ENCODE measurements at regions not wholly inside any gene's neighbourhood (a gene's known extent, or its start where the extent isn't known, plus 50 kb on each side); places are given as distances from the start of the nearest gene placed in this dataset.

DNA sequence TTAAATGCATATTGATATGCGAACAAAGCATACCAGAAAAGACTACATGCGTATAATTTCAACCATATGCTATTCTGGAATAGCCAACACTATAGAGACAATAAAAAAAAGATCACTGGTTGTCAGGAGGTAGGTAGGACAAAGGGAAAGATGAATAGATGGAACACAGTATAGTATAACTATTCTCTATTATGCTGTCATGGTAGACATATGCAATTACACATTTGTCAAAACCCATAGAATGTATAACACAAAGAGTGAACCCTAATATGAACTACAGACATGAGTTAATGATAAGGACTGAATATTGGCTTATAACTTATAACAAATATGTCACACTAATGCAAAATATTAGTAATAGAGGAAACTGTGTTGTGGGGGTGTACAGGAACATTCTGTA lies 460.8 kb downstream of the TAF11L14 start:
- DNase-seq (ENCODE audit: low read depth in 2 of 2, low spot score in 1 of 2): no peak

DNA sequence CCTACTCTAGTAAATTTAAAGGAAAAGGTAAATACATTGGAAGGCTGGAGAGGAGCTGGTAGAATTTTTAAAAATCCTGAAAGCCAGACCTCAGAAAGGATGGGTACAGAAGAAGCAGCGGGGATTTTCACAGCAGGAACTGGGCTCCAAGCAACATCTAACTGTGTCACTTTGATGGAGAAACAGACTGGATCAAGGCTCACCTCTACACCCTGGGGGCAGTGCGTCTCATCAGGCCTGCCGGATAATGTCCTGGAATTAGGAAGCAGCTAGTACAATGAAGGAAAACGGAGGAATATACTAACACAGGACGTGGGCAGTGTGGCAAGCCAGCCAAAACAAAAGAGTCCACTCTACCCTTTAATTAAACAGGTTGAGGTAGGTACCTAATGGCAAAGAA lies 463.6 kb downstream of the TAF11L14 start:
- no peak for DNase-seq (ENCODE audit: low read depth in 2 of 2, low spot score in 1 of 2)

DNA sequence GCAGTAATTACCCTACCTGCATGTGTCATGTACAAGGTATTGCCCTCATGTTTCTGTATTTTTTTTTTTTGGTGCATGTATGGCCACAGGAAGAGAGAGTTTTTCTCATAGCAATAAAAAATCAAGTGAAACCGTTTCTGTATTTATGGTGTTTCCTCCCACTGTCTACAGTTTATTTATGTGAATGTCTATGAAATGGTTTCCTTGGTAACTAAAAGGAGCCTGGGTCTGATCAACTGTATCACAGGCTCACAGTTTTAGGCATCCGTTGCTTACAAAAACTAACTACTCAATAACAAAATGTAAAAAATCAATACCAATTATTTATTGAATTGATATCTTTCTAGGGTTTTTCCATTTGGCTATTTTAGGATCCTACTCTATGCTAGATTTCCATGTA lies 464.4 kb downstream of the TAF11L14 start:
- DNase-seq (ENCODE audit: low read depth in 2 of 2, low spot score in 1 of 2): no peak

DNA sequence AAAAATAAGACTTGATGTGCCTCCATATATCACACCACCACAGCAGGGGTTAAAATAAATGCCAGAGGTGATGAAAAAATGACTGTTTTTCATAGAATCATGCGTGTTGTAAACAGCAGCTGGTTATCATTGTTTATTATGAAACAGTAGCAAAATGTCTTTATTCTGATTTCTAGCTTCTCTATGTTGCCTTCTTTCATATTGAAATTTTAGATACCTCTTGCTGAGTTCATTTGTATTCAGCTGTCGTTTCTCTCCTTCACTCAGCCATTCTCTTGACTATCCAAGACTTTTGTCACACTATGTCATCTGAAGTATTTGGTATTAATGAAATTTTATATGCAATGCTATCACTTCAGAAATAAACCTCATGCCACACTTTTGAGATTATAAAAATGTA lies 465.0 kb downstream of the TAF11L14 start:
- DNase-seq (ENCODE audit: low read depth in 2 of 2, low spot score in 1 of 2): no peak

DNA sequence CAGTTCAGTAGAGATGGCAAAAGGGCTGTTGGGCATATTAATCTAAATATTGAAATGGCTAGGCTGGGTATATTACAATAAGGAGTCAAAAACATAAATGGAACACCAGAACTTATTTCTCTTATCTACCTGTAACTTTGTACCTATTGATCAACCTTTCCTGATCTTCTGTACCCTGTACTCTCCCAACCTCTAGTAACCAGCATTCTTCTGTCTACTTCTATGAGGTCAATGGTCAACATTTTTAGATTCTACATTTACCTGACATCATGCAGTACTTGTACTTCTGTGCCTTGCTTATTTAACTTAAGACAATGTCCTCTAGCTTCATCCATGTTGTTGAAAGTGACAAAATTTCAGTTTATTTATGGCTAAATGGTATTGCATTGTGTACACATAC lies 467.3 kb downstream of the TAF11L14 start:
- DNase-seq (ENCODE audit: low read depth in 2 of 2, low spot score in 1 of 2): no peak

DNA sequence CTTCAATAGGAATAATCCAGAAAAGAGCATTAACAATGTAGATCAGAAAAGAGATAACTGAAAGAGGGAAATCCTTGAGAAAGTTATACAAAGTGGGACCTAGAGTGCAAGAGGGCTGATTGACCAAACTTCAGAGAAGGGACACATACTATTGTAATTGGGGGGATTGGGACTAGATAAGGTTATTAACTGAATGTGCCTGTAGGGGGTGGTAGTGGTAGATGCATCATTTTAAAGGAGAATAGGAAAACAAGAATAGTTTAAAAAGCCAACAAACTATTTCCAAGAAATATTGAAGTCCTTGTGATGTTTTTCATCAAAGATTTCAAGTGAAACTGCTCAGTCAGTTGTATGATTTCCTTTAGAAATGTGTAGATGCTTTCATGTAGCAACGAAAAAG lies 468.5 kb downstream of the TAF11L14 start:
- DNase-seq (ENCODE audit: low read depth in 2 of 2, low spot score in 1 of 2): no peak

DNA sequence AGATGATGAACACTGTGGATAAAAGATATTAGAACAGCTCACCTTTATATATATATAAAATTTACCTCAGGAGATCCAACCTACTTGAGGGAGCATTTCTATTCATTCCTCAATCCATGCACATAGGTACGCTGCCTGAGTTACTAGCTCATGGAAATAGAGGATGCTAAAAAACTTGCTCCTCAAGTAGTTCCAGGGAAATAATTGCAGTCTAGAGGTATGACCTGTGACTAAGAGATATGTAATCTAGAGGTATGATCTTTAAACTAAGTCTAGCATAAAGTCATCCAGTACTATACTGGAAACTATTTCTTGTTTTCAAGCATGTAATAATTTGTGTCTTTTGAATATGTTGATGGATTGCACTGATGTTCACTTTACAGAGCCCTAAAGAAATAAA lies 471.2 kb downstream of the TAF11L14 start:
- DNase-seq (ENCODE audit: low read depth in 2 of 2, low spot score in 1 of 2): no peak

DNA sequence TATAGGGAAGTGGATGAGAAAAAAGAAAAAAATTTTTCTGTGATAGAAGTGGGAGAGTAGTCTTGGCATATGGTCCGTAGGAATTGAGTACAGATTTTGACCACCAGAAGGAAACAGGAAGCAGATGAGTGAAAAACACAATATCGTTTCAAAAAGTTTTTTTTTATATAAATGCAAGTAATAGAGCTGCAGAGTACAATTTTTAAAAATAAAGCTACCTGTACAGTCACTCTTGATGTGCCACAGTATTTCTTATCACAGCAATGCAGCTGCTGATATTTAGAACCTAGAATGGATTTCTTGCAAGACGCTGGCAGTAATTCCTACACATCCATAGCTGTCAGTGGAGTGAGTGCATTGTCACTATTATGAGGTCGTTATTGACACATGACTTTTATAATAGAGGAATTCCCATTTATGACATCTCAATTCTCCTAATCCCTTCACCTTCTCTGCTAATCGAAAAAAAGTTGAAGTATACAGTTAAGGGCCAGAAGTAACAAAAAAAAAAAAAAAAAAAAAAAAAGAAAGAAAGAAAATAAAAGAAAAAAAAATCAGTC lies 477.7 kb downstream of the TAF11L14 start:
- DNase-seq (ENCODE audit: low read depth in 2 of 2, low spot score in 1 of 2): no peak

DNA sequence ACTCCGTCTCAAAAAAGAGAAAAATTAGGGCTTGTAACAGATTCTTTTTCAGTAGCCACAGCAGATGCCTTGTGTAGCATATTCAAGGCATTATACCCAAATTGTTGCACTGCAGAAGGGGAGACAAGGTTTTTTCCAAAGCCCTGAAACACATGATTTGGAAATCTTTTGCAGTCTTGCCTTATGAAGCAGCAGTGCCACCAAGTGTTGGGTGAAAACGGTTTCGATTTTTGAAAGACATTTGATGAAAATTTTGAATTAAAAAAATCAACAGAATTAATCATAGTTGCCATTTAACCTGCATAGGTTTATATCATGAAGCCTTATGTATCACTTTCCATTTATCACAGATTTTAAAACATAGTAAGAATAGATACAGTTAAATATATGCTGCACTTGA lies 479.5 kb downstream of the TAF11L14 start:
- DNase-seq (ENCODE audit: low read depth in 2 of 2, low spot score in 1 of 2): no peak

DNA sequence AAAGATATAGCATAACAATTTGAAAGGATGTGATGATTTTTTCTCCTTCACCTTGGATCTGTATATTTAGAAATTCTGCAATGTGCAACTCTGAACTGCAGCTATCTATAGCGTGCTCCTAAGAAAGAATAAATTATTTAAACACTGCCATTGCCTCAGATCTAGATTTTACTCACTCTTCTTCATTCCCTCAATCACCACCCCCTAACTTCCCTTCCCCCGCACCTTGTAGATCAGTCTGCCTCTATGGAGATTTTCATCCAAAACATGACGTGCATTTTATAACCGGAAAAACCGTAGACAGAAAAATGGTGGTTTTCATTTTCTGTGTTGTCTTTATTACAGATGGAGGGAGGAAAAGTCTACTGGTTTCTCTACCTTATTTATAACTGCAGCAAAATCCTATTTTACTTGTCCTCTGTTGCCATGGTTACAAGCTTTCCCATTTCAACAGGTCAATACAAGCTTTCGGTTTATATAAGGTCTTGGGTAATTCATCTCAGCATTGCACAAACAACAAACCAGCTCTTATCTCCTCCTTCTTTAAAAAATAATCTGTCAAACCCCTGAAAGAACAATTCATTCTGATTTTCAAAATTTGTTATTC lies 480.0 kb downstream of the TAF11L14 start:
- DNase-seq (ENCODE audit: low read depth in 2 of 2, low spot score in 1 of 2): no peak

DNA sequence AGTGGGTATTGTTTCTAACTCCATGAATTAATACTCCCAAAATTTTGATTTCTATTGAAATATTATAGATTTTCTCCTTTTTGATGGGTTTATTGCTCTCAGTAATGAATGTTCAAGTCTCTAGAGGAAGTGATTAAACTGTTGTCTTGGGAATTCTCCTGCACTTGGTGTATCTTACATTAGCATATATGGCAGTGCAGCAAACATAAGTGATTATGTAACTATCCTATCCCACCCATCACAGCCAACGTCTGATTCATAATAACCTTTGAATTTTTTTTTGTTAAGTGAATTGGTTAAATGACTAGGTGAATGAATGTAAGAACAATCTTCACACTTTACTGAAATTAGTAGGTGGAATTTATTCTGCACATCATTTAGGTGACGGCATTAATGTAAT lies 483.7 kb downstream of the TAF11L14 start:
- DNase-seq (ENCODE audit: low read depth in 2 of 2, low spot score in 1 of 2): no peak

DNA sequence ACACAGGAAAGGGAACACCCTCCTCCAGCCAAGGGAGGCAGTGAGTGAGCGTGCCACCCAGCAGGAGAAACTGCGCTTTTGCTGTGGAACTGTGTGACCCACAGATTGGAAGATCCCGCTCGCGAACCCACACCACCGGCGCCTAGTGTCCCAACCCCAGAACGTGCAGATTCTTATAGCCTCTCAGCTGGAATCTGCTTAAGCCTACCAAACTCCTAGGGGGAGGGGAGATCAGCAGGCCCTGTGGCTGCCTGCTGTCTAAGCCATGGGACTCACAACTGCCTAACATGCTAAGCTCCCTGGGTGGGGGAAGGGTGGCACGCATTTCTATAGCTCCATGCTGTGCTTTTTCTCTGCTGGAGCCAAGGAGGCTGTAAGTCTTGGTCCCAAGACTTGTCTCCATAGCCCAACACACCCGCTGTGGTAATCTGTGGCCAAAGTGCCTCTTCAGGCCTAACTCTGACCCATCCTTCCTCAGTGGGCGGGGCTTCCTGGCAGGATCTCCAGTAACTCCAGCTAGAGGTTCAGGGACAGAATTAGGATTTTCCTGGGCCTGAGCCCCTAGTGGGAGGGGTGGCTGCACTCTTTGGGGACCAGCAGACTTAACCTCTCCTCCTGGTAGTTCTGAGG lies 485.0 kb downstream of the TAF11L14 start:
- DNase-seq (ENCODE audit: low read depth in 2 of 2, low spot score in 1 of 2): no peak

DNA sequence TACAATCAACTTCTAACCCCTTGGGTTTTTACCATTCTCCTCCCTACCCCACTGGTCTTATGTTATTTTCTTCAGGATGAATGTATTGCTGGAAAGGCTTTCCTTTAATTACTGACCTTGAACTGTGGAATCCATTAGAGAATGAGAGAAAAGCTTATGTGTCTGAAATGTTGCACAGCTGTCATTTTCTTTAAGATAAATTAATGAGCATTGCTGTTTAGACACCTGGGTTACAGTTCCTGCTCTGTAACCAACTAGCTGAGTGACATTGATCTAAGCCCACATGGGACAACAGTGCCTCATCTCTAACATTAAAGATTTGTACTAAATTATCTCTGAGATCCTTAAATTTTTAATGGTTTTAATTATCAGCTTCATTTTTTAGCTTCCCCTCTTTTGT lies 507.0 kb downstream of the TAF11L14 start:
- no peak for DNase-seq (ENCODE audit: low read depth in 2 of 2, low spot score in 1 of 2)

DNA sequence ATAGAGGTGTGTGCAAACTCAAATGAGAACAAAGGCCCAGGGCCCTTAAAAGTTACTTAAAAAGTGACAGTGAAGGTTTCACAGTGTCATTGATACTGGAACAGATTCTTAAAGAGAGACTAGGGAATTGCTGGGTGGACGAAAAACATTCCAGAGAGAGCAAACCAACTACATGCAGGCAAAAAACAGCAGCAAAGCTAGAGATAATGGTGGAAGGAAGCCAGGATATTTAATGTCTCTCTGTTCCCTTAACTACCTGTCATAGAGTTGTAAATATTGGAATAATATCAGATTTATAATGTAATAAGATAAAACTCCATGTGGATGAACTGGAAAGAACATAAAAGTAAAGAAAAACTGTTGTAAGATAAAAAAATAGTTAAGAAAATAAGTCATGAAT lies 508.6 kb downstream of the TAF11L14 start:
- no peak for DNase-seq (ENCODE audit: low read depth in 2 of 2, low spot score in 1 of 2)

DNA sequence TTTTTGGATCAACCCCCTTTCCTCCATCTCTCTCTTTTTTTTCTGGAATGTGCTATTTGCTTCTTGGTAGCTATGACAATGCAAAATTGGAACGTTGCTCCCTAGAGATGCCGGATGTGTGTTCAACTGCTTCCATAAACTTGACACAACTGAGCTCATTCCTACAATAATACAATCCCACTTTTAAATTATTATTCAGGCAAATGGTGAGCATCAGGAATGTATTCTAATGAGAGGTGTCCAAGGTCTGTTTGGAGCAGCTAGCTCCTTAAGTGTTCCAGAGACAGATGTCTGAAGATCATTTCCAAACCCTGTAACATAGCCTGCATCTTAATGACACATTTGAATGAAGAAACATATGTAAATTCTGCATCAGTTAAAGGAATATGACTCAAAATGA lies 518.4 kb downstream of the TAF11L14 start:
- no peak for DNase-seq (ENCODE audit: low read depth in 2 of 2, low spot score in 1 of 2)

DNA sequence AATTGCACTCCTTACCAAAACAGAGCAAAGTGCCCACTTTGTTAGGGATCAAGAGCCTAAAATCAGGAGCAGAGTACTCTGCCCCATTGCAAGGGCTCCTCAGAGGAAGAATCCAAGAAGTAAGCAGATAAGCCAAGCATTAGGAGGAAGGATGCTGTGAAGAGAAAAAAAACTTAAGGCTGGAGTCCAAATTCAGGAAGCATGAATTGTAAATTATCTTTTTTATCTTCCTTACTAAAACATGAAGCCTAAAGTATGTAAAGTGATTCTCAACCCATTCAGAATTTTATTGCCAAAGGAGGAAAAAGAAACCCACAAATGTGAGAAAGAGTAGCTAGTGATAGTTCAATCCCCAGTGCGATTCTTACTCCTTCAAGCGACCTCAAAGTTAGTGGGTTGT lies 523.9 kb downstream of the TAF11L14 start:
- no peak for DNase-seq (ENCODE audit: low read depth in 2 of 2, low spot score in 1 of 2)

DNA sequence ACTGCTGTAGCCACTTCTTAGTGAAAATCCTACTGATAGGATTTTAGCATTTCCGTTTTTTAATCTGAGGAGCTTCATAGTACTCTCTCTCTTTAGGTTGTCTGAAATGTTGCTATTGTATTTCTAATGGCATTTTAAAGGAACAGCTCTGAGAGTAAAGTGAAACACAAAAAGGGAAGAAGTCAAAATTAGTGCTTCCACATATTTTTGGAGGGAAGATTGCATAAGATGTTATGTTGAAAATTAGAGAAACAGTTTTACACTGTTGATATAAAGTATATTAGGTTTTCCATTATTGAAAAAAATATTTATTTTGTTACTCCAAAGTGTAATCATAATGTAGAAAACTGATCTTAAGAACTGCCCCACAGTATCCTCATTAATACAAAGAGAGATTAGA lies 525.1 kb downstream of the TAF11L14 start:
- no peak for DNase-seq (ENCODE audit: low read depth in 2 of 2, low spot score in 1 of 2)

DNA sequence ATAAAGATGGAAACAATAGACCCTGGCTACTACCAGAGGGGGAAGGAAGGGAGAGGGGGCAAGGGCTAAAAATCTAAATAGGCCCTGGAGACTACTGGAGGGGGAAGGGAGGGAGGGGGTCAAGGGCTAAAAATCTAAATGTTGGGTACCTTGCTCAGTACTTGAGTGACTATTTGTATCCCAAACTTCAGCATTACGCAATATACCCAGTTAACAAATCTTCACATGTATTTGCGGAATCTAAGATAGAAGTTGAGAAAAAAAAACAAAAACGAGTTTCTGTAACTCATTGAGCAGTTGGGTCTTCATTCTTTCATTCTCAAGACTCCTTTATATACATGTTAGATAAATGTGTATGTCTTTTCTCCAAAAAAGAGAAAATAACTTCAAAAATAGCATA lies 537.4 kb downstream of the TAF11L14 start:
- DNase-seq (ENCODE audit: low read depth in 2 of 2, low spot score in 1 of 2): no peak

DNA sequence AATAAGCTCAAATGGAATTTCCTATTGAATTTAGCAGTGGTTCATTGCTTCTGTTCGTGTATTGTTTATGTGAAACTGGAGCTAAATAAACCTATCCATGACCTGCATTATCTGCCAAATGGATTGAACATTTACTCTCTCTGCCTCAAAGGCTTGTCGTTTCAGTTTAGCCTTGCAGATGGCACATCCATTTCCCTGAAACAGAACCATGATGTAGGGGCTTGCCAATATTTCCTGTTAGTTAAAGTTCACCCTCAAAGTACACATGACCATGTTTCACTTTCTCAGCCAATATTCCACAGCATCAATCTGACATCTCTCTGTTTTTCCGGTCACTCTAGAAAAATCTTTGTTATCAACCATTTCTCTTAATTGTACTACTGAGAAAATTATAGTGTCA lies 545.3 kb downstream of the TAF11L14 start:
- DNase-seq (ENCODE audit: low read depth in 2 of 2, low spot score in 1 of 2): no peak

DNA sequence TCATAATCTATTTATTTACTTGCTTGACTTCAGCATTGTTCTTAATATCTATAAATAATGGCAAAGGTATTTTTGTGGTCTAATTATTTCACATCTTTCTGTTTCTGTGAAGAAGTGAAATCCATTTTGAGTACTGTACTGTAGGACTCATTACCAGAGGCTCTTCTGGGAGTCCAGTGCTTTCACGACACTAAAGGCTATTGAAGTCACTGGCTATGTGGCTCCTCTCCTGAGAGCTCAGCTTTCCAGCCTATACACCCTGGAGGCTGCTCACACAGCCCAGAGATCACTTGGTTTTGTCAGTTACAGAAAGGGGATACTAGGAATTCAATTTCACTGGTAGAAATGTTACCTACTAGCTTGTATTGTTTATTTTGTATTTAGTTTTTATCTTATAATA lies 547.3 kb downstream of the TAF11L14 start:
- DNase-seq (ENCODE audit: low read depth in 2 of 2, low spot score in 1 of 2): no peak

DNA sequence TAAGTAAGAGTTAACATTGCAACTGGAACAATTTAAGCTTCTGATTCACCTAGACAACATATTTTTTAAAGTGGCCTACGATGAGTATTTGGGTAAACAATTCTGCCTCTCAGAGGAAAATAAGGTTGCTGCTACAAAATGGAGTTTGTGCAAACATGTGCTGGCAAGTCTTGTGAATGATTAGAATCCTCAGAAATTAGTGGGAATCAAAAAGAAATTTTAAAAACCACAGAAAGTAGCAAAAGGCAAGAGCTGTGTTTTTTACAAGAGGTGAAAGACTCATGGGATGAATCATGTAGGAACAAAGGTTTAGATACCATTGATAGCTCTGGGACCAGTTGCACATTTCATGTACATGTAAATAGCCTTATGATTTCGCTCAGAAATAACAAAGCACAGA lies 561.6 kb downstream of the TAF11L14 start:
- no peak for DNase-seq (ENCODE audit: low read depth in 2 of 2, low spot score in 1 of 2)

DNA sequence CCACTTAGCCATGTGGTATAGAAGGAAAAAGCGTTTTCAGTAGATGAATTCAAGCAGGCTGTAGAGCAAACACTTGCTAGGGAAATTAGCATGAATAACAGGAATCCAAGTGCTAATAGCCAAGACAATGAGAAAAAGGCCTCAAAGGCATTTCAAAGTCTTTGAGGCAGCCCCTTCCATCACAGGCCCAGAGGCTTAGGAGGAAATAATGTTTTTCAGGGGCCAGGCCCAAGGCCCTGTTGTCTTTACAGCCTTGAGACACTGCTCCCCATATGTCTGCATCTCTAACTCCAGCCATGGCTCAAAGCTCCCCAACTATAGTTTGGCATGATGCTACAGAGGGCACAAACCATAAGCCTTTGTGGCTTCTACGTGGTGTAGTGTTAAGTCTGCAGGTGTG lies 563.5 kb downstream of the TAF11L14 start:
- no peak for DNase-seq (ENCODE audit: low read depth in 2 of 2, low spot score in 1 of 2)

DNA sequence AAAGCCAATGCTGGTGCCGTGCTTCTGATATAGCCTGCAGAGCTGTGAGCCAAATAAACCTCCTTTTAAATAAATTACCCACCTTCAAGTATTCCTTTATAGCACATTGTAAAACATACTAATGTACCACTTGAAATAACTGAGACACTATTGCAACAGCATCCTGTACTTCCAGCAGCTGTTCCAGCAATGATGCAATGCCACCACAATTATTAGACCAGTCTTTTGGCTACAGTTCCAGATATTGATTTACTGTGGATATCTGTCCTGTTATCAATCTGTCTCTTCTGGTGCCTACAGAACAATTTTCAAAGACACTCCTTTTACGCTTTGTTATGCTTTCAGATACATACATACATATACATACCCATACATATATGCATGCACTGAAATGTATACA lies 567.9 kb downstream of the TAF11L14 start:
- DNase-seq (ENCODE audit: low read depth in 2 of 2, low spot score in 1 of 2): no peak

All from stimulated activated CD8-positive, alpha-beta memory T cell treated with anti-CD3 and anti-CD28 coated beads, Interleukin-4, amount 100 ng/mL, for 4 hours (primary cell).